Activated naive CD4-positive, alpha-beta T cell treated with anti-CD3 and anti-CD28 coated beads, Interleukin-2, amount 50 U/mL, for 72 hours (primary cell): ENCODE measurements at regions not wholly inside any gene's neighbourhood (a gene's known extent, or its start where the extent isn't known, plus 50 kb on each side); places are given as distances from the start of the nearest gene placed in this dataset.
"Not testable (repeated sequence)": the region's sequence is repeated elsewhere in the genome, so short reads cannot be mapped to it uniquely, and the experiment has no call there.

Source experiments
- ATAC-seq, 2 donors: fragments of 150-1000 bp; cut with Tn5 transposase; 2 replicates each; pipeline ENCODE4 v1.10.0; 2021; ENCODE audit warnings: mild to moderate bottlenecking in 2 of 2, moderate library complexity in 2 of 2
- DNase-seq, 2 donors: peaks; one replicate each; pipeline ENCODE4 v3.0.0; 2021 to 2022; ENCODE audit warnings: low spot score in 2 of 2
- H3K27ac Mint-ChIP-seq, 2 donors: one replicate each; pipeline ENCODE4 v1.8.0; 2022; ENCODE audit warnings: mild to moderate bottlenecking in 2 of 2, mixed read lengths in 2 of 2
- H3K36me3 Mint-ChIP-seq, 2 donors: one replicate each; pipeline ENCODE4 v1.8.0; 2022; ENCODE audit warnings: mixed read lengths in 2 of 2
- H3K9me3 Mint-ChIP-seq, 2 donors: one replicate each; pipeline ENCODE4 v1.8.0; 2022; ENCODE audit warnings: mixed read lengths in 2 of 2

DNA sequence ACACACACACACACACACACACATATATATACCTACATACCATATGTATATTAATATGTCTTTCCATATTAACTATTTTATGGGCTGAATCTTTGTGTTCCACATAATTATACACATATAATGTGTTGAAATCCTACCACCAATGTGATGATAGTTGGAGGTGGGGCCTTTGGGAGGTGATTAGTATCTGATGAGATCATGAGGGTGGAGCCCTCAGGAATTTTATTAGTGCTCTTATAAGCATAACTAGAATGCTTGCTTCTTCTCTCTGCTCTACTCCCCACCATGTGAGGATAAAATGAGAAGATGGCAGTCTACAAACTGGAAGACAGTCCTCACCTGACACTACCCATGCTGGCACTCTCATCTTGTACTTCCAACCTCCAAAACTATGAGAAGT is 1193.5 kb upstream of the FLRT2 start:
- no peaks in the 10 kb centered on the region for H3K36me3 Mint-ChIP-seq
- H3K27ac Mint-ChIP-seq = no peak overlapping the region
- DNase-seq = no peak
- peaks cover 29 to 34% of the 10 kb centered on the region in 2 donors for H3K9me3 Mint-ChIP-seq
- ATAC-seq = no peak

DNA sequence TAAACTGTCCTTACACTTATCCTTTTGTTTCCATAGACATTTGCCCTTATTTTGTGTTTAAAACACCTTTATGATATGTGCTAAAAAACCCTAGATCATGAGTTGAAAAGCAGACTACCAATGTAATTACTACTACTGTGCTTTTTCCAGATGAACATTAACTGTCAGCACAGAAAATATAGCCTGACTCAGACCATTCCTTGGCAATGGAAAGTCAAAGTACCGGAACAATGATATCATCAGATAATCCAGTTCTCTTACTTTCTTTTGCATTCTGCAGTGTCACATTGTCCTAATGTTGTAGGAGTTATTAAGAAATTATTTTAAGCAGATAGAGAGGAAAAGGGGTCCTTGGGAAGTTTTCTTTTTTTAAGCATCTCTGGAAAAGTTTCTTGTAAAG is 1189.0 kb upstream of the FLRT2 start:
- no peak overlapping the region for H3K27ac Mint-ChIP-seq
- no peak for DNase-seq
- ATAC-seq = no peak
- peaks cover 14 to 16% of the 10 kb centered on the region in 2 donors for H3K9me3 Mint-ChIP-seq
- H3K36me3 Mint-ChIP-seq = peaks cover 0 to 6% of the 10 kb centered on the region in 2 donors

DNA sequence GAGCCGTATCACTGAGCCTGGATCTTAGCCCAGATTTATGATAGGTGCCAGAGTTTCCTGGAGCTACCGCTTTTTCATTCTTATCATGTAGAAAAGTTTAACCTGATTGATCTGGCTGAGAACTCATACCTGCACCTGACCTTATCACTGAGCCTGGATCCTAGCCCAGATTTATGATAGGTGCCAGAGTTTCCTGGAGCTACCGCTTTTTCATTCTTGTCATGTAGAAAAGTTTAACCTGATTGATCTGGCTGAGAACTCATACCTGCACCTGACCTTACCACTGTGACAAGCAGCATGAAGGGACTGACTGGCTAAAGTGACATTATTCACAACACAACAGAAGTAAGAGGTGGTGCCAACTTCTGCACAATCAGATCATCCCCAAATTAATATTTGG is 1188.1 kb upstream of the FLRT2 start:
- not testable (repeated sequence) for DNase-seq, ATAC-seq, H3K36me3 Mint-ChIP-seq, H3K27ac Mint-ChIP-seq
- H3K9me3 Mint-ChIP-seq = peaks cover 16 to 18% of the 10 kb centered on the region in 2 donors

DNA sequence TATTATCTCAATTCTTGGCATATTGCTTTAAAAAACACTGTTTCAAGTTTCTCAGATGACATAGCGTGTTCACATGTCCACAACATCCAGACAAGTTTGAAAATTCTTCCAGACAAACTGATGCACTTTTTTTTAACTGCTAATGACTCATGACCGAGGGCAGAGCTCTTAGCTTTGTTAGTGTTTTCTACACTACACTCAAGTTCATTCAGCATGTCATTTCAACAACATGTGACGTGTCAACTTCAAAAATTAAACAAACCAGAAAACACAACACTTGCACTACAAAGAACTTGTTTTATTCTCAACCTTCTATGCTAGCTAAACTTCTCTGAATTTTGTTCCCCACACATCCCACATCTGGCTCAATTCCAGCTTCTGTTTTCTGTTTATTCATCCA is 1186.3 kb upstream of the FLRT2 start:
- Mint-ChIP-seq H3K9me3 (peaks cover 17 to 18% of the 10 kb centered on the region in 2 donors), H3K36me3 (peaks cover 0 to 6% of the 10 kb centered on the region in 2 donors), H3K27ac (no peak overlapping the region)
- DNase-seq = no peak
- ATAC-seq = no peak

DNA sequence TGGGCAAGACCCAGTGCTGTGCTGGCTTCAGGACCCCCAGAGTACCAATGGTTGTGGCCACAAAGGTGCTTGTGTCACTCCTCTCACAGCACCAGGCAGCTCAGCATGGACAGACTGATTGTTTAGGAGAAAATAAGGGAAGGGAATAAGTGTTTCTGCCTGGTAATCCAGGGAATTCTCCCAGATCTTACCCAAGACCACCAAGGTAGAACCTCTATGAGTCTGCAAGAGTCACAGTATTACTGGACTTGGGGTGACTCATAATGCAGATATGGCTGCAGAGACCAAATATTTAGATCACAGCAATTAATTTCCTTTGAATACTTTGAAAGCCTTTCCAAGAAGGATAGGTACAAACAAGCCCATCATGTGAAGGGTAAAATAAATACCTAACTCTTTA is 1178.3 kb upstream of the FLRT2 start:
- Mint-ChIP-seq H3K36me3 (peaks cover 0 to 22% of the 10 kb centered on the region in 2 donors), H3K9me3 (peaks cover 29 to 35% of the 10 kb centered on the region in 2 donors), H3K27ac (no peak overlapping the region)
- ATAC-seq (no peak), DNase-seq (no peak)

DNA sequence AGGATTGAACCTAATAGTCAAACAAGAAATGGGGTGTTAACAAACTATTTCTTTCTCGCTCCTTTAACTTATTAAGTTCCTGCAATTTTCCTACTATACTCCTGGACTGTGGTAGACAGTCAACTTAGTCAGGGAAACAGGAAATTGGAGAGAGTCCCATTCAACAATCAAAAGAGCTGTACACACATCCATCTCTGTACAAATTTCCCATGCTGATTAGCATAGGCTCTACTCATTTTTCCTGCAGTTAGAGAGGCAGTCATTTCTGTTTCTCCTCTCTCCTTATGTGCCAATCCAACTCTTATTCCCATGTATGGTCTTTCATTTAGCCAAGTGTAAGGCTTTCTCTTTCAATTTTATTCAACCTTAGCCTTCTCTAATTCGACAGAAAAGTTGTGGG is 1168.5 kb upstream of the FLRT2 start:
- H3K27ac Mint-ChIP-seq = no peak overlapping the region
- H3K9me3 Mint-ChIP-seq = peaks cover 24 to 36% of the 10 kb centered on the region in 2 donors
- H3K36me3 Mint-ChIP-seq = no peaks in the 10 kb centered on the region
- DNase-seq (no peak), ATAC-seq (no peak)

DNA sequence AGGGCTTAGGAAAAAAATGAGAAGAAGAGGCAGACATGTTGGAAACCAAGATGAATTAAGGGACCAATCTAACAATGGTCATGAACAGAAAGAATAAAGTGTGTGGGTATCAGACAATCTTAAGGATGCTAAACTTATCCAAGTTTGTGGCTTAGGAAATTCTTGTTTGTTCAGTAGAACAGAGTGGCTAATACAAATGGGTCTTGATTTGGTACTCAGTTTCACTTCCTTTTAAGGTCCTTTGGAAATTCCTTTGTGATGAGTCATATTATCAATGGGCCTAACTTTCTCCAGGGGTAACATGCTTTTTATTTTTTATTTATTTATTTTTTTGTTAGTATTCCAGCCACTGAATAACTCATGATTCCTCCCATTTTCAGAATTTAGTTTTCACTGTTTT is 1154.7 kb upstream of the FLRT2 start:
- no peak for DNase-seq
- no peaks in the 10 kb centered on the region for H3K36me3 Mint-ChIP-seq
- H3K27ac Mint-ChIP-seq = no peak overlapping the region
- H3K9me3 Mint-ChIP-seq = peaks cover 16 to 24% of the 10 kb centered on the region in 2 donors
- ATAC-seq = no peak

DNA sequence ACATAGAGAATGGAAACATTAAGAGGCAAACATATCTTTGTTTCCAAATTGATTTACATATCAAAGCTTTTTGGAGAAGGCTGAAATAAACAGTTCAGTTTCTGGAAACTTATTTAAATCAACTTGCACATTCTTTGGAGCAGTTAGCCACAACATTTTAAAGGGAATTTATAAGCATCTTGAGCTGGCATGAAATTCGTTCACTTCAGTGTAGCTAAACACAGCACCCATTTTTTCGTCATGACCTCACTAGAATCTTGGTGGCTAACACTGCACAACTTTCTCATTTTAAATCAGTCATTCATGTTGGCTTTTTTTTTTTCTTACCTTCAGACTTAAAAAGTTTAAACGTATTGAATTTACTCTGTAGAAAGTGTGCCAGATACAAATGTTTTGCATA is 1139.9 kb upstream of the FLRT2 start:
- Mint-ChIP-seq H3K36me3 (peaks cover 0 to 4% of the 10 kb centered on the region in 2 donors), H3K27ac (no peak overlapping the region), H3K9me3 (peaks cover 27 to 35% of the 10 kb centered on the region in 2 donors)
- no peak for ATAC-seq
- no peak for DNase-seq

DNA sequence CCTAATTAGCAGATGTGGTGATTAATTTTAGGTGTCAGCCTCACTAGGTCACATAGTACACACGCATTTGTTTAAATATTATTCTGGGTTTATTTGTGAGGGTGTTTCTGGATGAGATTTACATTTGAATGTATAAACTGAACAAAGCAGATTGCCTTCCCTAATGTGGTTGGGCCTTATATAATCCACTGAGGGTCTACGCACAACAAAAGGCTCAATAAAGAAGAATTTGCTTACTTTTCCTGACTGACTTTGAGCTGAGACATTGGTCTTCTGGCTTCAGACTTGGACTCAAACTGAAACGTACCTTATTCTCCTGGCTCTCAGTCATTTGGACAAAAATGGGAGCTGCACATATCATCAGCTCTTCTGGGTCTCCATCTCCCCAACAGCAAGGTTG is 1132.3 kb upstream of the FLRT2 start:
- Mint-ChIP-seq H3K27ac (no peak overlapping the region), H3K36me3 (peaks cover 5 to 6% of the 10 kb centered on the region in 2 donors), H3K9me3 (peaks cover 36 to 37% of the 10 kb centered on the region in 2 donors)
- no peak for ATAC-seq
- DNase-seq = no peak

DNA sequence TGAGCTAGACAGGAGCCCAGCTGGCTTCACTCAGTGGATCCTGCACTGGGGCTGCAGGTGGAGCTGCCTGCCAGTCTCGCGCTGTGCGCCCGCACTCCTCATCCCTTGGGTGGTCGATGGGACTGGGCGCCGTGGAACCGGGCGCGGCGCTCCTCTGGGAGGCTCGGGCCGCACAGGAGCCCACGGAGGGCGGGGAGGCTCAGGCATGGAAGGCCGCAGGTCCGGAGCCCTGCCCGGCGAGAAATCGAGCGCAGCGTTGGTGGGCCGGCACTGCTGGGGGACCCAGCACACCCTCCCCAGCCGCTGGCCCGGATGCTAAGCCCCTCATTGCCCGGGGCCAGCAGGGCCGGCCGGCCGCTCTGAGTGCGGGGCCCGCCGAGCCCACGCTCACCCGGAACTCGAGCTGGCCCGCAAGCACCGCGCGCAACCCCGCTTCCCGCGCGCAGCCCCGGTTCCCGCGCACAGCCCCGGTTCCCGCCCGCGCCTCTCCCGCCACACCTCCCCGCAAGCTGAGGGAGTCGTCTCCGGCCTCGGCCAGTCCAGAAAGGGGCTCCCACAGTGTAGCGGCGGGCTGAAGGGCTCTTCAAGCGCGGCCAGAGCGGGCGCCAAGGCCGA is 1130.5 kb upstream of the FLRT2 start:
- peaks cover 29 to 34% of the 10 kb centered on the region in 2 donors for H3K9me3 Mint-ChIP-seq
- no peak overlapping the region for H3K27ac Mint-ChIP-seq
- H3K36me3 Mint-ChIP-seq = peaks cover 5 to 6% of the 10 kb centered on the region in 2 donors
- ATAC-seq (no peak), DNase-seq (no peak)

DNA sequence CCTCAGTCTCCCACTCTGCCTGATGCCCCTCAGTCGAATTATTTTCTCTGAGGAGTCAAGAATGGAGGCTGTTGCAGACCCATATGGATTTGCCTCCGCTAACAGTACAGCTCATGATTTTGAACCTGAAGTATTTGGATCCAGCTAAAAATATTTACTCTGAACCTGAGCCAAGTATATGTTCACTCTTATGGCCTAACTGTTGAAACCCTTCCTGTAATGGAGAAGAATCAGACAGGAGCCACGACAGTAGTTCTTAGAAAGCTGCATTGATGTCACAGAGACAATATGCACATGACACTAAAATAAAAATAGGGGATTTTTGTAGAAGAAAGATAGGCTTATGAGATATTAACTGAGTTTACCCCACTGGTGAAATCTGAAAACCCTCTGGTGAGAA is 1128.3 kb upstream of the FLRT2 start:
- Mint-ChIP-seq H3K27ac (no peak overlapping the region), H3K9me3 (peaks cover 16 to 20% of the 10 kb centered on the region in 2 donors), H3K36me3 (peaks cover 5 to 6% of the 10 kb centered on the region in 2 donors)
- ATAC-seq (no peak), DNase-seq (no peak)

DNA sequence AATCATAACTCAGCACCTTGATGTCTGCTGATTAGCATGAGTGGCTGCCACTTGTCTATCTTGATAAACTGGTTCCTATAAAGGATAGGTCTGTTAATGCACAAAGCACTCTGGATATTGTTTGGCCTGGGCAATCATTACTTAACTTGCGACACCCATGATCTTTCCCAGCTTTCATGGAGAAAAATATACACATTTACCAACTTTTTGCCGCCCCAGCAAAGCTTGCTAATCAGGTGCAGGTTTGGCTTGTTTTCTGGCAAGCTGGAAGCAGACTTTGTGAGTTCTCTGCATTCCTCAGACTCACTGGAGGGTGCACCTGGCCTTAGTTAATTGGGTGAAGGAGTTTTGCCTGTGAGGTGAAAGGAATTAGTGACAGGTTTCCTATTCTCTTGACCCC is 1126.4 kb upstream of the FLRT2 start:
- no peak for ATAC-seq
- H3K36me3 Mint-ChIP-seq = peaks cover under 1 to 3% of the 10 kb centered on the region in 2 donors

DNA sequence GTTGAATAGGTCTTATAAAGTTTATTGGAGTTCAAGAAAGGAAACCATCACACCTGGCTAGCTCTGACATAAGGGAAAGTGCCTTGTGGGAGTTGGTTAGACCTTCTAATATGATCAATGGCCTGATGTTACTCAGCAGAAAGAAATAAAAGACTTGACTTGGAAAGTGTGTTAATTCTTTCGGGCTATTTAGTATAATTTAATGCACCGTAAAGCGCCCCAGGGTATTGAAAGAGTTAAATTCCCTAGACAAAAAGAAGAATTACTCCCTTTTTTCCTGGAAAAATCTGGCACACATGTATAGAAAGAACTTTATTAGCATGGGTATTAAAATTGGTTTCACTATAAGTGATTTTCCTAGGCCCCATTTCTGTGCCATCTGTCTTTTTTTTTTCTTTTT is 1125.7 kb upstream of the FLRT2 start:
- peaks cover 19 to 21% of the 10 kb centered on the region in 2 donors for H3K9me3 Mint-ChIP-seq
- H3K36me3 Mint-ChIP-seq = no peaks in the 10 kb centered on the region
- no peak for ATAC-seq
- no peak for DNase-seq
- H3K27ac Mint-ChIP-seq = no peak overlapping the region

More for the DNA sequence above, 1126.4 kb upstream of the FLRT2 start:
- no peak for DNase-seq
- peaks cover 19 to 20% of the 10 kb centered on the region in 2 donors for H3K9me3 Mint-ChIP-seq
- H3K27ac Mint-ChIP-seq = no peak overlapping the region

DNA sequence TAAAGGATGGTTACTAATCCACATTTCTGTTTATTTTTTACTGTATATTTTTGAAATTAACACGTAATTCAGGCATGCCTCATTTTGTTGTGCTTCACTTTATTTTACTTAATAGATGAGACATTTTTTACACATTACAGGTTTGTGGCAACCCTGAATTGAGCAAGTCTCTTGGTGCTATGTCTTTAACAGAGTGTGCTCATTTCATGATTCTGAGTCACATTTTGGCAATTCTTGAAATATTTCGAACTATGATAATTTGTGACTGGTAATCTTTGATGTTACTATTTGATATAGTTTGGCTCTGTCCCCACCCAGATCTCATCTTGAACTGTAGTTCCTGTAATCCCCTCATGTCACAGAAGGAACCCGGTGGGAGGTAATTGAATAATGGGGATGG is 1120.5 kb upstream of the FLRT2 start:
- no peaks in the 10 kb centered on the region for H3K36me3 Mint-ChIP-seq
- H3K9me3 Mint-ChIP-seq = peaks cover 31 to 34% of the 10 kb centered on the region in 2 donors
- H3K27ac Mint-ChIP-seq = no peak overlapping the region
- DNase-seq (no peak), ATAC-seq (no peak)

DNA sequence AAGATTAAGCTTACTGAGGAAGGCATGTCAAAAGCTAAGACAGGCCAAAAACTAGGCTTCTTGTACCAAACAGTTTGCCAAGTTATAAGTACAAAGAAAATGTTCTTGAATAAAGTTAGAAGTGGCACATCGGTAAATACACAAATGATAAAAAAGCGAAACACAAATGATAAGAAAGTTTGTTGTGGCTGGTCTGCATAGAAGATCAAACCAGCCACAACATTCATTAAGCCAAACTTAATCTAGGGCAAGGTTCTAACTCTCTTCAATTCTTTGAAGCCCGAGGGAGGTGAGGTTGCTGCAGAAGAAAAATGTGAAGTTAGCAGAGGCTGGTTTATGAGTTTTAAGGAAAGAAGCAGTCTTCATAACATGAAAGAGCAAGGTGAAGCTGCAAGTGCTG is 1119.6 kb upstream of the FLRT2 start:
- Mint-ChIP-seq H3K9me3 (peaks cover 31 to 34% of the 10 kb centered on the region in 2 donors), H3K36me3 (no peaks in the 10 kb centered on the region), H3K27ac (no peak overlapping the region)
- ATAC-seq = no peak
- no peak for DNase-seq

DNA sequence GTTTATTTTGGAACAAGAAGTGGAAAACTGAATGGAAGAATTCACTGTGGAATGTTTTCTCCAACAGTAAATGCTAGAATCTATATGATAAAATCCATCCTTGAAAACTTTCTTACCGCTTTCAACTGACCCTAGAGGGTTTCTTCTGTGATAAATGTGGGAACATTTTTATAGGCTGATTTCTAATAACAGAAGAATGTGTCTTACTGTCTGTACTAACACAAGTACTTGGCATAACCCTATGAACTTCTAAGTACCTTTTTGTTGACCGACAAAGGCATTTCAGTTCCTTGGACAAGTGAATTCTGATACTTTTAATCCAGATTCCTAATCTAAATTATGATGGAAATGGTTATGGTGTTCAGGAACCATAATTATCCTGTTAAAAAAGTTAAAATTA is 1109.7 kb upstream of the FLRT2 start:
- H3K9me3 Mint-ChIP-seq = peaks cover 20 to 28% of the 10 kb centered on the region in 2 donors
- H3K27ac Mint-ChIP-seq = no peak overlapping the region
- peaks cover 0 to 5% of the 10 kb centered on the region in 2 donors for H3K36me3 Mint-ChIP-seq
- ATAC-seq (no peak), DNase-seq (no peak)

DNA sequence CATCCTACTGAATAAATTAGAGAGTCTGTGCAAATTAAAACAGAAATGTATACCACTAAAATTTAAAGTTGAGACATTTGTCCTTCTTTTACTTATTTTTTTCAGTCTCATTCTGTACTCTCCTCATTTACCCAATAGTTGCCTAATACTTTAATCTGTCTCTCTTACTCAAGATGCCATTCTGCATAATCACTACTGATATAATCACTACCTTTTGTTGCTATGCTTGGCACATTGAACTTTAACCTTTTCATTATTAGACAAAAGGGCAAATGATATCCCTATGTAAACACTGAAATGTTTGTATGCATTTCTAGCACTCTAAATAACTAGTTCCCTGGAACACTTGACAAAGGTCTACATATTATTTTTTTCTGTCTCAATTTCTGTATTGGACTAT is 1108.3 kb upstream of the FLRT2 start:
- H3K36me3 Mint-ChIP-seq = no peaks in the 10 kb centered on the region
- ATAC-seq = no peak

DNA sequence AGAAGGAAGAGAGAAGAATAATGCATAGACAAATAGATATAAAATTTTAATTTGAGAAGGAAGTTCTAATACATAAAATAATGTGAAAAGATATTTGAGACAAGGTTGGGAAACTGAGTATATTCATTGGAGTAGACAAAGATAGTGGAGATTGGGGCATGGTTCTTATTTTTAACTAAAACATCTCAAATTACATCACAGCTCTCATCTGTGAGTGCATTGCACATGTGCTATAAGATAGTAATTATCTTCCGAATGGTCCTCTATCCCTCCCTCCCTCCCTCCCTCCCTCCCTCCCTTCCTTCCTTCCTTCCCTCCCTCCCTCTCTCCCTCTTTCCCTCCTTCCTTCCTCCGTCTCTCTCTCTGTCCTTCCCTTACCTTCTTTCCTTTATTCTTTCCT is 1104.0 kb upstream of the FLRT2 start:
- no peak for ATAC-seq
- no peaks in the 10 kb centered on the region for H3K36me3 Mint-ChIP-seq
- peaks cover 0 to 17% of the 10 kb centered on the region in 2 donors for H3K9me3 Mint-ChIP-seq
- no peak overlapping the region for H3K27ac Mint-ChIP-seq
- DNase-seq = no peak

More for the DNA sequence above, 1108.3 kb upstream of the FLRT2 start:
- peaks cover 11 to 27% of the 10 kb centered on the region in 2 donors for H3K9me3 Mint-ChIP-seq
- no peak overlapping the region for H3K27ac Mint-ChIP-seq
- DNase-seq = no peak
